Mesodermal cell (in vitro differentiated cells): ENCODE measurements at regions not wholly inside any gene's neighbourhood (a gene's known extent, or its start where the extent isn't known, plus 50 kb on each side); places are given as distances from the start of the nearest gene placed in this dataset.

Experiments
- H3K27ac ChIP-seq: 2 replicates; pipeline ENCODE4 v1.7.0; 2013; ENCODE audit warnings: mild to moderate bottlenecking, low read depth, low read length, moderate library complexity; ENCODE audit not compliant: severe bottlenecking
- H3K36me3 ChIP-seq: 2 replicates; pipeline ENCODE4 v1.7.1; 2013; ENCODE audit warnings: mild to moderate bottlenecking, low read length, moderate library complexity; ENCODE audit not compliant: control insufficient read depth, insufficient read depth
- H3K4me1 ChIP-seq: one replicate; pipeline ENCODE4 v1.7.1; 2013; ENCODE audit warnings: mild to moderate bottlenecking, low read length; ENCODE audit not compliant: insufficient read depth, control insufficient read depth, poor library complexity, severe bottlenecking
- H3K4me3 ChIP-seq: 2 replicates; pipeline ENCODE4 v1.7.0; 2013; ENCODE audit warnings: low read length, control low read depth, mild to moderate bottlenecking; ENCODE audit not compliant: insufficient read depth, poor library complexity, severe bottlenecking; ENCODE audit errors: extremely low read depth
- H3K9me3 ChIP-seq: 2 replicates; pipeline ENCODE4 v1.7.1; 2013; ENCODE audit warnings: mild to moderate bottlenecking, low read length, moderate library complexity; ENCODE audit not compliant: control insufficient read depth
- WGBS, 2 experiments: methylation state at CpG; one replicate each; pipeline ENCODE4 v1.1.5; 2013; ENCODE audit warnings: missing lambda C conversion rate in 2 of 2; ENCODE audit not compliant: insufficient coverage in 2 of 2; 5-methylcytosine and 5-hydroxymethylcytosine counted together

GRCh38 chr15:97903560-97903959 lies 56.9 kb upstream of the ARRDC4 start:
- no peak overlapping the region for H3K4me3 ChIP-seq
- no peak overlapping the region for H3K27ac ChIP-seq
- no peaks in the 10 kb centered on the region for H3K9me3 ChIP-seq
- H3K4me1 ChIP-seq = no peaks in the 10 kb centered on the region
- no peaks in the 10 kb centered on the region for H3K36me3 ChIP-seq
- WGBS, 2 experiments = 67 to 80% methylated on average over 2 of the region's 3 CpGs

DNA sequence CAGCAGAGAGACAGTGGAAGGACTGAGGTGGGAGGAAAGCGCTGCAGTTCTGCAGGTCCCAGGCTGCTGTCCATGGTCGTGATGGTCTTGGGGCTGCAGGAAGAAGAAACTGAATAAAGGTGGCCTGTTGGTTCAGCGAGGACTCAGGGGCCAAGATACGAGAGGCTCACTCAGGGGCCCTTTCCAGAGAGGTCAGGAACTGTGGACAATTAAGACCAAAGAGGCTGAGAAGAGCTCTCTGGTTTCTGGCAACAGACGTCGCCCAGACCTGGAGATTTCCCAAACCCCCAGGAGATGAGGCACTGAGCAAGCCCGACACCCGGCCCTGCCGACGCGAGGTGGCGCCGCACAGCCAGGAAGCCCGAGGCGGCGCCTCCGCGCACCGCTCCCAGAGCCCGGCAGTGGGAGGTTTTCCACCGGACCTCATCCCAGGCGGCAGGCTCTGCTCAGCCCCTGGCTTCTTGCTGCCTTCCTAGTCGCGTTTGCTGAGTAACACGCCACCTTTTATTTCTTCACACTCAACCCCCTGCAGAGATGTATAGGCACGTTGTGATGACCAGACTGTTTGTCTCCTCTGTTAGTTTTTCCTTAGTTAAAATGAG lies 56.4 kb upstream of the ARRDC4 start:
- 6 to 7% methylated on average over 17 to 22 of the region's 26 CpGs for WGBS, 2 experiments
- Histone ChIP-seq H3K27ac (no peak overlapping the region), H3K4me3 (no peak overlapping the region), H3K9me3 (no peaks in the 10 kb centered on the region), H3K36me3 (no peaks in the 10 kb centered on the region), H3K4me1 (no peaks in the 10 kb centered on the region)

DNA sequence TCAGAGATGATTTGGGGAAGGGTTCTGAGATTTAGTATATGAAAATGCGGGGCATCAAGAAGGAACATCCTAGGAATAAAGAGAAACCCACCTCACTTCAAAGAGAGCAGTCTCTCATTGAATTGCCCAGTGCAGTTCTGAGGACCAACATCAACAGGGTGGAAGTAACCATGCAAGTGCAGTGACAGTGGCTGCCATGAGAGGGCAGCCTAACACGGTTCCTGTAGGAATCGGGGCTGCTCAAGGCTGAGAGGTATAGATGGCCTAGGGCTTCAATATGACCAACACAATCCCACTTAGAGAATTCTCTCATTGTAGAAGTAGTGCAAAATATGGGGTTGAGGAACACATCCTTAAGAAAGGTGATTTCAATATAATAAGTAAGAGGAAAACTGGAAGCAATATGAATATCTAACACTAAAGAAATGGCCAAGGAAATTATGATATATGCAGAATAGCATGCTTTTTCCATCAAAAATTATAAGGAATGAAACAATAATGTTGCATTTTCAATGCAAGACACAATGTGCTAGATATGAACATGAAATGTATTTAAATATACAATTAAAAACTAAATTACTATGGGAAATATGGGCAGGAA lies 51.1 kb upstream of the ARRDC4 start:
- Histone ChIP-seq H3K4me1 (no peaks in the 10 kb centered on the region), H3K4me3 (no peak overlapping the region), H3K9me3 (no peaks in the 10 kb centered on the region), H3K36me3 (no peaks in the 10 kb centered on the region), H3K27ac (no peak overlapping the region)
- no CpG with 5 or more reads among the region's 3 CpGs for WGBS, 2 experiments
